ENCODE measurements at regions not wholly inside any gene's neighbourhood (a gene's known extent, or its start where the extent isn't known, plus 50 kb on each side); places are given as distances from the start of the nearest gene placed in this dataset.
"Not testable (repeated sequence)": the region's sequence is repeated elsewhere in the genome, so short reads cannot be mapped to it uniquely, and the experiment has no call there.

DNA sequence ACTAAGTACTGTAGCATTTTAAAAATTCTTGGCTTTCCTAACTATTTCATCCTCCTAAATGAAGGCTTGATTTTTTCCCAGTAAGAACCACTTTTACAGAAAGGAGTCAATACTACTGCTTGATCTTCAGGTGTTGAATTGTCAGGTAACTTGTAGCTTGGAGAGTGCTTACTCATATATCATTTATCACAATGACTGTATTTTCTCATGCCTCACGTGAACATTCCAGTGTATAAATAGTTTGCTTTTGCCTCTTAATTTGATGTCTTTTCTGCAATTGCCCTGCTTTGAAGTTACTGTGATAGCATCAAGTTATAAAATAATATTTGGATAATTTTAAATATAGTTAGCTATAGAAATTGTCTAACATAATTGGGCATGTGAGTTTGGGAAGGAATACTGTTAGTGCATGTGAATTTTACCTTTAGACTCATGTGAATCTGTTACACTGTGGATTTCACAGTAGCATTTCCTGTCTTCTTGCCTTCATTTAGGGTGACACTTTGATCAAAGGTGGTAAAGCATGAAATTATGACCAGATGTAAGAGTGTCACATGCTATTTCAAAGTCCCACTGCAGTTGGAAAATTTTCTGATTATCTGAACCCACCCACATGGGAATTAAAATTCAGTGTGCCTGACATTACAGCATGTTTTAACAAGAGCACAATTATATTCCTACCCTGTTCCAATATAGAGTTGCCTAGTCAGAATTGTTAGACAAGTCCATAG is 962.8 kb downstream of the DNAJB9 start:
- no peak overlapping the region for H3K4me3 ChIP-seq (ENCODE audit: low read depth, low read length)
- TF ChIP-seq, protein P1, sequence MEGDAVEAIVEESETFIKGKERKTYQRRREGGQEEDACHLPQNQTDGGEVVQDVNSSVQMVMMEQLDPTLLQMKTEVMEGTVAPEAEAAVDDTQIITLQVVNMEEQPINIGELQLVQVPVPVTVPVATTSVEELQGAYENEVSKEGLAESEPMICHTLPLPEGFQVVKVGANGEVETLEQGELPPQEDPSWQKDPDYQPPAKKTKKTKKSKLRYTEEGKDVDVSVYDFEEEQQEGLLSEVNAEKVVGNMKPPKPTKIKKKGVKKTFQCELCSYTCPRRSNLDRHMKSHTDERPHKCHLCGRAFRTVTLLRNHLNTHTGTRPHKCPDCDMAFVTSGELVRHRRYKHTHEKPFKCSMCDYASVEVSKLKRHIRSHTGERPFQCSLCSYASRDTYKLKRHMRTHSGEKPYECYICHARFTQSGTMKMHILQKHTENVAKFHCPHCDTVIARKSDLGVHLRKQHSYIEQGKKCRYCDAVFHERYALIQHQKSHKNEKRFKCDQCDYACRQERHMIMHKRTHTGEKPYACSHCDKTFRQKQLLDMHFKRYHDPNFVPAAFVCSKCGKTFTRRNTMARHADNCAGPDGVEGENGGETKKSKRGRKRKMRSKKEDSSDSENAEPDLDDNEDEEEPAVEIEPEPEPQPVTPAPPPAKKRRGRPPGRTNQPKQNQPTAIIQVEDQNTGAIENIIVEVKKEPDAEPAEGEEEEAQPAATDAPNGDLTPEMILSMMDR (IDR thresholded peaks at IDR 0.05; ENCODE audit: borderline replicate concordance, insufficient read depth, low read depth, low read length) = no peak

- no peak overlapping the region for H3K4me3 ChIP-seq (ENCODE audit: low read depth, low read length)
Measured at GRCh38 chr7:109545686-109546085, 976.0 kb downstream of the DNAJB9 start.

GRCh38 chr7:109549471-109550193 is 980.0 kb downstream of the DNAJB9 start:
- TF ChIP-seq, protein P1 (IDR thresholded peaks at IDR 0.05; ENCODE audit: borderline replicate concordance, insufficient read depth, low read depth, low read length) = no peak
- no peak overlapping the region for H3K4me3 ChIP-seq (ENCODE audit: low read depth, low read length)

More at GRCh38 chr7:109545686-109546085, 976.0 kb downstream of the DNAJB9 start:
- TF ChIP-seq, protein P1 (IDR thresholded peaks at IDR 0.05; ENCODE audit: borderline replicate concordance, insufficient read depth, low read depth, low read length) = no peak

GRCh38 chr7:109552017-109552416 is 982.3 kb downstream of the DNAJB9 start:
- TF ChIP-seq, protein P1 (IDR thresholded peaks at IDR 0.05; ENCODE audit: borderline replicate concordance, insufficient read depth, low read depth, low read length) = no peak
- no peak overlapping the region for H3K4me3 ChIP-seq (ENCODE audit: low read depth, low read length)

DNA sequence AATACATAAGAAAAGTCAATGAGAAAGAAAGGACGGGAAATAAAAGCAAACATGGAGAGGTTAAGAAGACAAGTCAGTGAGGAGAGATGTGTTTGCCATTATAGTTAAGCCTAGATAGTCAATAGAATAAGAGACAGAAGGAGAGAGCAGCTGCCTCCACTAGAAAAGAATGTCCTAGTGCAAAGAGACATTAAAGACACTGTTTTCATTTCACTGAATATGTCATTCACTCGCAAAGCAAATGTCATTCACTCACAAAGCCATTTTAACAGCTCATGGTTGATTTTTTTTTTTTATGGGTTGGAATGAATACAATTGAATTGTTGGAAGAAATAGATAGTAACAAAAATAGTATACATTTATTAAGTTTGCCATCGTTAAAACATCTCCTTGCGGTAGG is 1007.6 kb downstream of the DNAJB9 start:
- no peak overlapping the region for H3K4me3 ChIP-seq (ENCODE audit: low read depth, low read length)
- TF ChIP-seq, protein P1 (IDR thresholded peaks at IDR 0.05; ENCODE audit: borderline replicate concordance, insufficient read depth, low read depth, low read length) = no peak

DNA sequence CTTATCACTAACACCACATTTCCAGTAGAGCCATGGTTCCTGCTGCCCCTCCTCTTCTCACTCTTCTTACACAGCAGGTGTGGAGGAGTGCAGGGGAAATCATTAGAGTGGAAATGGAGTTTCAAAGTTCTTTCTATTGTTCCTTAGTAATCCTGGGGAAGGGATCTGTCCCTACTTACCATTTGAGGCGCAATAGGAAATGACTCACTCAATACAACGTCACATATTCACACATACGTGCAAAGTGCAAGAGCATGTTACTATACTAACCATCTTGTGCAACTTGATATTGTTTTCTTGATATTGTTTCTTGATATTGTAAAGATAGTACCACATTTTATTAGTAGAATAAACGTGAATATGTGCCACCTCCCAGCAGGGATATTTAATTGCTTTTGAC is 1010.2 kb downstream of the DNAJB9 start:
- H3K4me3 ChIP-seq (ENCODE audit: low read depth, low read length) = no peak overlapping the region
- TF ChIP-seq, protein P1 (IDR thresholded peaks at IDR 0.05; ENCODE audit: borderline replicate concordance, insufficient read depth, low read depth, low read length) = no peak

- TF ChIP-seq, protein P1 (IDR thresholded peaks at IDR 0.05; ENCODE audit: borderline replicate concordance, insufficient read depth, low read depth, low read length) = no peak
- H3K4me3 ChIP-seq (ENCODE audit: low read depth, low read length) = no peak overlapping the region
Measured at GRCh38 chr7:109582211-109582610, 1012.5 kb downstream of the DNAJB9 start.

- H3K4me3 ChIP-seq (ENCODE audit: low read depth, low read length) = not testable (repeated sequence)
Measured at GRCh38 chr7:109596948-109597347, 1027.3 kb downstream of the DNAJB9 start.

Measured in GM12875 (cell line).